ENCODE measurements at regions not wholly inside any gene's neighbourhood (a gene's known extent, or its start where the extent isn't known, plus 50 kb on each side); places are given as distances from the start of the nearest gene placed in this dataset.

DNA sequence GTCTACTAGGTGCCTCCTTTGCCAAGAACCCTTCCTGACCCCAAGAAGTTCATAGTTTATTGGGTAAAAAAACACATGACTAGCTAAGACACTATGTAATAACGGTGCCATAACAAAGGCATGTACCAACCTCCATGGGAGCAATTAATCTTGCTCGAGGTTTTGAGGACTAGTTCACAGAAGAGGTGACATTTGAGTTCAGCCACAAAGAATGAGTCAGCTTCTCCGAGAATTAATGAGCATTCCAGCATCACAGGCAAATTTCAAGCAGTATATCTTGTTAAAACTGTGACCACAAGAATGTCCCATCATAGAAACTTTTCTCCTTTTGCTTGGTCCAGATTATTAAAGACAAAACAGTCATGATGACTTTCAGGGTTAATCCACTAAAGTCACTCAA, 113.0 kb upstream of the RAP1B start:
- no peak for TF ChIP-seq POLR2A (IDR thresholded peaks at IDR 0.05)
- TF ChIP-seq, protein P1, sequence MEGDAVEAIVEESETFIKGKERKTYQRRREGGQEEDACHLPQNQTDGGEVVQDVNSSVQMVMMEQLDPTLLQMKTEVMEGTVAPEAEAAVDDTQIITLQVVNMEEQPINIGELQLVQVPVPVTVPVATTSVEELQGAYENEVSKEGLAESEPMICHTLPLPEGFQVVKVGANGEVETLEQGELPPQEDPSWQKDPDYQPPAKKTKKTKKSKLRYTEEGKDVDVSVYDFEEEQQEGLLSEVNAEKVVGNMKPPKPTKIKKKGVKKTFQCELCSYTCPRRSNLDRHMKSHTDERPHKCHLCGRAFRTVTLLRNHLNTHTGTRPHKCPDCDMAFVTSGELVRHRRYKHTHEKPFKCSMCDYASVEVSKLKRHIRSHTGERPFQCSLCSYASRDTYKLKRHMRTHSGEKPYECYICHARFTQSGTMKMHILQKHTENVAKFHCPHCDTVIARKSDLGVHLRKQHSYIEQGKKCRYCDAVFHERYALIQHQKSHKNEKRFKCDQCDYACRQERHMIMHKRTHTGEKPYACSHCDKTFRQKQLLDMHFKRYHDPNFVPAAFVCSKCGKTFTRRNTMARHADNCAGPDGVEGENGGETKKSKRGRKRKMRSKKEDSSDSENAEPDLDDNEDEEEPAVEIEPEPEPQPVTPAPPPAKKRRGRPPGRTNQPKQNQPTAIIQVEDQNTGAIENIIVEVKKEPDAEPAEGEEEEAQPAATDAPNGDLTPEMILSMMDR (IDR thresholded peaks at IDR 0.05), result no peak

Measured in adrenal gland (tissue), 5 donors.